ENCODE measurements at regions not wholly inside any gene's neighbourhood (a gene's known extent, or its start where the extent isn't known, plus 50 kb on each side); places are given as distances from the start of the nearest gene placed in this dataset.

GRCh38 chr9:126152622-126153362, 173.8 kb upstream of the MVB12B start (continued):
- TF ChIP-seq RAD21 (IDR thresholded peaks at IDR 0.05 in 1 of 2, conservative IDR thresholded peaks at IDR 0.05 in 1 of 2; ENCODE audit: low read depth in 2 of 2, low read length in 2 of 2): no peak
